ENCODE measurements at regions not wholly inside any gene's neighbourhood (a gene's known extent, or its start where the extent isn't known, plus 50 kb on each side); places are given as distances from the start of the nearest gene placed in this dataset.

DNA sequence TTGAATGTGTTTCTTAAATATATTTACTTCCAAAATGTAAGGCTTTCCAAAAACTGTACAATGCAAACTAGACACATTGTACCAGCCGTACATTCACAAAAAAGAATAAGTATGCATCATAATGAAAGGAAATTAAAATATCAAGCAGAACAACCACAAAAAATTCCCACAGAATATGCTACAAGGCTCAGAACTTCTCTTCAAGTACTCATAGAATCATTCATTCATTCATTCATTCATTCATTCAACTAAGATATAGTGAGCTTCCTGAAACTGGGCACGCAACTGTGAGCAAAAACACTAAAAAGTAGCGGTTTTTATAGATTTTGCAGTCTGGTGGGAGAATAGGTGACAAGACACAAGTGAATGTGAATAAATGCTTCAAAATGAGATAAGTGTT is 690.1 kb downstream of the KCNA4 start:
- TF ChIP-seq, protein P1, sequence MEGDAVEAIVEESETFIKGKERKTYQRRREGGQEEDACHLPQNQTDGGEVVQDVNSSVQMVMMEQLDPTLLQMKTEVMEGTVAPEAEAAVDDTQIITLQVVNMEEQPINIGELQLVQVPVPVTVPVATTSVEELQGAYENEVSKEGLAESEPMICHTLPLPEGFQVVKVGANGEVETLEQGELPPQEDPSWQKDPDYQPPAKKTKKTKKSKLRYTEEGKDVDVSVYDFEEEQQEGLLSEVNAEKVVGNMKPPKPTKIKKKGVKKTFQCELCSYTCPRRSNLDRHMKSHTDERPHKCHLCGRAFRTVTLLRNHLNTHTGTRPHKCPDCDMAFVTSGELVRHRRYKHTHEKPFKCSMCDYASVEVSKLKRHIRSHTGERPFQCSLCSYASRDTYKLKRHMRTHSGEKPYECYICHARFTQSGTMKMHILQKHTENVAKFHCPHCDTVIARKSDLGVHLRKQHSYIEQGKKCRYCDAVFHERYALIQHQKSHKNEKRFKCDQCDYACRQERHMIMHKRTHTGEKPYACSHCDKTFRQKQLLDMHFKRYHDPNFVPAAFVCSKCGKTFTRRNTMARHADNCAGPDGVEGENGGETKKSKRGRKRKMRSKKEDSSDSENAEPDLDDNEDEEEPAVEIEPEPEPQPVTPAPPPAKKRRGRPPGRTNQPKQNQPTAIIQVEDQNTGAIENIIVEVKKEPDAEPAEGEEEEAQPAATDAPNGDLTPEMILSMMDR (IDR thresholded peaks at IDR 0.05), result no peak
- no peak for TF ChIP-seq EZH2 (IDR thresholded peaks at IDR 0.05; ENCODE audit: borderline replicate concordance, insufficient read depth, low read depth, low read length, poor library complexity, severe bottlenecking)

Measured in B cell (primary cell).